Prostate gland (tissue), 2 donors: ENCODE measurements at regions not wholly inside any gene's neighbourhood (a gene's known extent, or its start where the extent isn't known, plus 50 kb on each side); places are given as distances from the start of the nearest gene placed in this dataset.

Source experiments
- POLR2A ChIP-seq: fragments of 450-650 bp; IDR thresholded peaks from one replicate; pipeline ENCODE4 v1.6.1; 2016; ENCODE audit warnings: antibody characterized with exemption, mild to moderate bottlenecking
- POLR2AphosphoS5 ChIP-seq: sonication (generic); formaldehyde crosslinking; IDR thresholded peaks from one replicate; pipeline ENCODE4 v1.6.1; 2017; ENCODE audit warnings: antibody characterized with exemption
- TF ChIP-seq, protein P1 (sequence below), 4 experiments: fragments of 200-600 bp in 2 of 4; fragments of 450-650 bp in 2 of 4; sonication (generic) in 2 of 4; IDR thresholded peaks; 1 replicate in 3 of 4; 2 replicates in 1 of 4; pipeline ENCODE4 v1.5.1; 2016 to 2019; ENCODE audit warnings: antibody characterized with exemption in 4 of 4, mild to moderate bottlenecking in 2 of 4, moderate library complexity in 2 of 4

- TF ChIP-seq, protein P1, sequence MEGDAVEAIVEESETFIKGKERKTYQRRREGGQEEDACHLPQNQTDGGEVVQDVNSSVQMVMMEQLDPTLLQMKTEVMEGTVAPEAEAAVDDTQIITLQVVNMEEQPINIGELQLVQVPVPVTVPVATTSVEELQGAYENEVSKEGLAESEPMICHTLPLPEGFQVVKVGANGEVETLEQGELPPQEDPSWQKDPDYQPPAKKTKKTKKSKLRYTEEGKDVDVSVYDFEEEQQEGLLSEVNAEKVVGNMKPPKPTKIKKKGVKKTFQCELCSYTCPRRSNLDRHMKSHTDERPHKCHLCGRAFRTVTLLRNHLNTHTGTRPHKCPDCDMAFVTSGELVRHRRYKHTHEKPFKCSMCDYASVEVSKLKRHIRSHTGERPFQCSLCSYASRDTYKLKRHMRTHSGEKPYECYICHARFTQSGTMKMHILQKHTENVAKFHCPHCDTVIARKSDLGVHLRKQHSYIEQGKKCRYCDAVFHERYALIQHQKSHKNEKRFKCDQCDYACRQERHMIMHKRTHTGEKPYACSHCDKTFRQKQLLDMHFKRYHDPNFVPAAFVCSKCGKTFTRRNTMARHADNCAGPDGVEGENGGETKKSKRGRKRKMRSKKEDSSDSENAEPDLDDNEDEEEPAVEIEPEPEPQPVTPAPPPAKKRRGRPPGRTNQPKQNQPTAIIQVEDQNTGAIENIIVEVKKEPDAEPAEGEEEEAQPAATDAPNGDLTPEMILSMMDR (IDR thresholded peaks at IDR 0.05) = no peak
- TF ChIP-seq POLR2AphosphoS5 = no peak
- TF ChIP-seq POLR2A = no peak
Observed at GRCh38 chr6:137387096-137387764, 107.0 kb downstream of the OLIG3 start.
